ENCODE measurements at regions not wholly inside any gene's neighbourhood (a gene's known extent, or its start where the extent isn't known, plus 50 kb on each side); places are given as distances from the start of the nearest gene placed in this dataset.

GRCh38 chr1:60906526-60906925 is 175.8 kb upstream of the NFIA start (continued):
- TF ChIP-seq MAX (IDR thresholded peaks at IDR 0.05) (no peak), RXRA (IDR thresholded peaks at IDR 0.05) (no peak), RAD21 (IDR thresholded peaks at IDR 0.05) (no peak), HNF4A (conservative IDR thresholded peaks at IDR 0.05) (no peak), ZBTB33 (IDR thresholded peaks at IDR 0.05) (no peak)

- TF ChIP-seq SP1 (IDR thresholded peaks at IDR 0.05) (no peak), FOXA1 (IDR thresholded peaks at IDR 0.05) (no peak), FOXA2 (IDR thresholded peaks at IDR 0.05) (no peak), YY1 (IDR thresholded peaks at IDR 0.05) (no peak), HNF4G (IDR thresholded peaks at IDR 0.05) (no peak), REST (IDR thresholded peaks at IDR 0.05) (no peak), JUND (IDR thresholded peaks at IDR 0.05) (no peak), RXRA (IDR thresholded peaks at IDR 0.05) (no peak), GABPA (IDR thresholded peaks at IDR 0.05 in 1 of 2, conservative IDR thresholded peaks at IDR 0.05 in 1 of 2) (no peak), HNF4A (conservative IDR thresholded peaks at IDR 0.05) (no peak), NR2F2 (IDR thresholded peaks at IDR 0.05) (no peak), TAF1 (conservative IDR thresholded peaks at IDR 0.05) (no peak), ZBTB33 (IDR thresholded peaks at IDR 0.05) (no peak), MAX (IDR thresholded peaks at IDR 0.05) (no peak), RAD21 (IDR thresholded peaks at IDR 0.05) (no peak), EGR1 (IDR thresholded peaks at IDR 0.05; ENCODE audit: low read depth in 2 of 2) (no peak), CTCF (IDR thresholded peaks at IDR 0.05; ENCODE audit: low read depth, low read length, missing input control) (no peak), ATF3 (IDR thresholded peaks at IDR 0.05) (no peak)
- Histone ChIP-seq H3K9me3 (ENCODE audit: control insufficient read depth in 4 of 4, low read length in 3 of 4) (no peaks in the 10 kb centered on the region), H3K4me3 (ENCODE audit: low read depth in 1 of 3, low read length in 3 of 3) (no peak overlapping the region), H3K9ac (ENCODE audit: low read depth in 1 of 2, low read length in 2 of 2) (no peak overlapping the region), H3K36me3 (ENCODE audit: control insufficient read depth in 4 of 4, insufficient read depth in 3 of 4, low read depth in 1 of 4, low read length in 3 of 4) (no peaks in the 10 kb centered on the region), H3K27me3 (ENCODE audit: control insufficient read depth in 4 of 4, insufficient read depth in 4 of 4, low read length in 3 of 4) (no peaks in the 10 kb centered on the region), H3K27ac (ENCODE audit: low read depth in 1 of 2, low read length in 2 of 2) (no peak overlapping the region), H3K4me1 (ENCODE audit: control insufficient read depth in 4 of 4, insufficient read depth in 4 of 4, low read length in 3 of 4) (no peaks in the 10 kb centered on the region)
- WGBS: 93% methylated on average over 2 of the region's 2 CpGs
- no peak for DNase-seq (ENCODE audit: low spot score)
Measured at GRCh38 chr1:60906039-60906438, 176.3 kb upstream of the NFIA start.
